Activated effector memory CD4-positive, alpha-beta T cell treated with Interleukin-2 at 50 U/mL for 16 hours (primary cell): ENCODE measurements at regions not wholly inside any gene's neighbourhood (a gene's known extent, or its start where the extent isn't known, plus 50 kb on each side); places are given as distances from the start of the nearest gene placed in this dataset.
"Not testable (repeated sequence)": the region's sequence is repeated elsewhere in the genome, so short reads cannot be mapped to it uniquely, and the experiment has no call there.

Experiments
- DNase-seq: peaks from one replicate; pipeline ENCODE4 v3.0.0-alpha.2; 2020

DNA sequence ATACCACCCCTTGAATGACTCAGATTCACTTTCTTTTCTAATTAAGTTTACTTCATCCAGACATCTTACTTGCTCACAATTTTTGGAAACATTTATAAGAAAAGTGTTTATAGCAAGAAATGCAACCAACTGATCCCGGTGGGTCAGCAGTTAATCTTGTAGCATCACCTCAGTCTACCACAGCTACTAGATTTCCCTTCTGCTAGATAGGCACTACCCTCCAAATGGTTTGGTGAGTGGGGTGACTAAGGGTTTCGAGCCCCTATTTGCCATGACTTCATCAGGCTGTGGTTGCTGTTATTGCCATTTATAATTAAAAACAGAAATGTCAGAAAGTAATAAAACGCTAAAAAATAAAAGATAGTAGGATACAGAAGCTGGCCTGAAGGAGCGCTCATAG, 930.1 kb upstream of the GJE1 start:
- DNase-seq, result no peak

DNA sequence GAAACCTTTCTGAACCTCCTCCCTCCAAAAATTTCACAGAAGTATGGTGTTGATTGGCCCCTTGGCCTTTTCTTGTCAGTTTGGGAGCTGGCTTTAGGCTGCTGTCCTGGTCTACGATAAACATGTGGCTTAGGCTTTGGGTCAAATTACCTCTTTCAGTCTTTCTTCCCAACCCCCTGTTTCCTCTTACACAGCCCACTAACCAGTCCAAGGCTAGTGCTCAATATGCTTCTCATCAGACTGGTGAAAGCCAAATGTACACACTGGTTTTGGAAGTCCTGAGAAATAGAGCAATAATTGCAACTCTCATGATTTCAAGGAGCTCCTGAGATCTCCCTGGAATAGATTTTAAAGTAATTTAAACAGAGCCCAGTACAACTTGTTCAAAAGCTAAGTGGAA, 933.7 kb upstream of the GJE1 start:
- no peak for DNase-seq

DNA sequence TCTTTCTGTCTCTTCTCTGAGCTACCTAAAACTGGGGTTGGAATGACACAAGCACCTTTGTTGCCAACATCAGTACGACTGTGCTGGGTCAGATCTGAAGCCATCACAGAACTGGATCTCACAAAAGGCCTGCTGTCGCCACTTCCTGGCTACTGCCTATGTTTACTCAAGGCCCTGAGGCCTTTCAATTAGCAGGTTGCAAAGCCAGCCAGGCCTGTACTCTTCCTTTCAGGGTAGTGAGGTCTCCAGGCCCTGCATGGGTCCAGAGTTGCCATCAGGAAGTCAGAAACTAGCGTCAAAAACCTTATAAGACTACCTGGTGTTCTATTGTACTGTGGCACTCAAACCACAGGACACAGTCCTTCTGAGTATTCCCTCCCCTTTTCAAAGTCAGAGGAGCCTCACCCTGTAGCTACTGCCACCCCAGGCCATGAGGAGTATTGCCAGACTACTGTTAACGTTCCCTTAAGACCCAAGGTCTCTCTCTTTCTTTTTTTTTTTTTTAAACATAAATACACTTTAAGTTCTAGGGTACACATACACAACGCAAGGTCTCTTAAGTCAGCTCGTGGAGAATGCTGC, 937.4 kb upstream of the GJE1 start:
- no peak for DNase-seq

GRCh38 chr6:141183368-141183767, 949.4 kb upstream of the GJE1 start:
- no peak for DNase-seq

- DNase-seq, result not testable (repeated sequence)
Observed at GRCh38 chr6:141175458-141175857, 957.3 kb upstream of the GJE1 start.

- DNase-seq, result no peak
Observed at GRCh38 chr6:141174932-141175331, 957.8 kb upstream of the GJE1 start.

DNA sequence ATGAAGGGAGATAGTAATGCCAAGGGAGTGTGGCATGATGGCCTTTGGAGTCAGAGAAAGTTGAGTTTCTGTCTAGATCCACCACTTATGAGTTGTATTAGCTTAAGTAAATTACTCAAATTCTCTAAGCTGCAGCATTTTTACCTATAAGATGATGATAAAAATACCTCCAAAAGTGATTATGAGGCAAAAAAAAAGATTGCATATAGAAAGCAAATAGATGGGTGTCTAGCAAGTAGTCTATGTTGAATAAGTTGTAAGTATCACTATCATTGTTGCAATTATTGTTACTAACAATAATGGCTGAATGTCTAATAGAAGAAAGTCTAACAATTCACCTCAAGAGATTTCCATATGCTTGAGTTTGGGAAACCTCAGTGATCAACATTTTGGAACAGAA, 959.2 kb upstream of the GJE1 start:
- no peak for DNase-seq

DNA sequence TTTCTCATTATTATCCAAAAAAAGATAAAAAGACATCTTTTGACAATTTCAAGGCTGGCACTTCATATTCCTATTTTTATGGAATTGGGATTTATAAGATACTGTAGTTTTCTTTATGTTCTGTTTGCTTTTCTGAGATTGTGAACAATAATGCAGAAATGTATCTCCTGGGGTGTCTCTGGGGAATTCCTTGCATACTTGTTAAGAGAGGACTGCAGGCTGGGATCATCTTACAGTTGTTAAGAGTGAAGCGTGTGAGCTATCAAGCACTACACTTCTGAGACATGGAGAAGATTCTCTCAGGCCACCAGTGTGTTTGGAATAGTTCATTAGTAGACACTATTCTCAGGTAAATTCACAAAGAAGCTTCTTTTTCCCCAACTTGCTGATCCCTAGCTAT, 963.3 kb upstream of the GJE1 start:
- DNase-seq, result no peak

GRCh38 chr6:141167945-141168344, 964.8 kb upstream of the GJE1 start:
- DNase-seq, result no peak

DNA sequence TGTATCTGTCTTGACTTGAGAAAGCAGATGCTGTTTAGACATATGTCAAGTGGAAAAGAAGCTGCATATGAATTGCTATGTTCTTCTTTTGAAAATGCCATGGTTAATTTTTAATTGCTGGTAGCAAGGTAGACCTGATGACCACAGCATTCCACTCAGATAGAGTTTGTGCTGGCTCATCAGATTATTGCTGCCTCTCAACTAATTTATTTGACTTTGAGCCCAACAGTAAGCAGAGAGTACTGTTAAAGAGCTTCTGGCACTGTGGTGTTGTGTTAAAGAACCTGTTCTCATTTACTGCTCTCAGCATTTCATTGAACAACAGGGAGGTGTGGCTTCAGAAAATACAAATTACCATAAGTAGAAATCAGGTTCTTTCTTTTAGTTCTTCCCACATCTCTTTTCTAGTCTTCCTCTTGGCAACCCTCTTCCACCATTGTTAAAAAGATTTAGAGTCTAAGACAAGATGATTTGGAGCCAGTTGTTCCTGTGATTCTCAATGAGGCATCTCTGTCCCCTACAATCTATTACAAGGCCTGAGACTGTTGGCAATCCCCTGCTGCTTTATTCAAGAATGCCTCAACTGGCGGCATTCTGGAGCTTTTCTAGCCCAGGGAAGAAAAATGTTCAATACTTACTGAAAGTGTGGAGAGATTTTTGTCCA, 967.6 kb upstream of the GJE1 start:
- no peak for DNase-seq

DNA sequence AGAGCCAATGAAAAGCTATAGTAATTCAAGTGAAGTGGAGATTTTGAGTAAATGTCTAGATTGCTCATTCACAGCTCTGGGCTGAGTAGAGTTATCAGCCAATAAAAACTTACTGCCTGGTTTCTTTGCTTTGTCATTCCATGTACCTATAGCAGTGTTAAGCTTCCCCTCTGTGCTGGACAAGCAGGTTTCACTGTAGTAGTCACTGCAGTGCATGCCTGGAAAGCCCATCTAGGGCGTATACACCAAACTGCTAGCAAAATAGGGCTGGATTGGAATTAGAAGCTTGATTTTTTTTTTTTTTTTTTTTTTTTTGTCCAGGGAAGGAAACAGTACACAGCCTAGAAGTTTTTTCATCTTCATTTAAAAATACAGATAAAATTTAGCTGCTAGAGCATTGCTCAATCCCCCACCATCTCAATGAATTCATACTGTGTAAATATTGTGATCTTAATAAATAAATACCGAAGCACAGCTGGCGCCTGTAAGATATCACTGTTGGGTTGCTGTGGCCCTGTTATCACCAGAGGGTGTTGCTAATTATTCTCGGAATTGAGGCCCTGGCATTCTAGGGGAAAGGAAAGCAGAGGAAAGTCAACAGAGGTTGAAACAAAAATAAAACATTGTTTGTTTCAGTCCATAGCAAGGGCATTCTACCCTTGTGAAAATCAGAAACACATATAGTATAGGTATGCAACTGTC, 968.5 kb upstream of the GJE1 start:
- DNase-seq, result no peak

DNA sequence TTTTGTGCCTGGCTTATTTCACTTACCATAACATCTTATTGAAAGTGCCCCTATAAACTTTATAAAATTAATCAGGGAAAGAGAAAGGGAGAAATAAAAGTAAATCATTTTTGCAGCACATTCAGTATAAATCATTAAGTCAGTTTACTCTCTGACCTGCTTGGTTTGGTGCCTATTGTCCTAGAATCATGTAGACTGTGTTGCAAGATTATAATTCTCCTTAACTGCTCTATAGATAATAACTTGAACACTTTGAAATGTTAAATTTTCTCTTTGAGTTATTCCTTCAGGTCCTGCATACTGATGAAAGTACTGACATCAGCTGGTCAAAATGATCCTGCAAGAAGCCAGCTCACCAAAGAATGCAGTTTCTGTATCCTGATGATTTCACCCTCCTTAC, 969.6 kb upstream of the GJE1 start:
- DNase-seq, result no peak

- DNase-seq, result no peak
Observed at GRCh38 chr6:141158740-141159139, 974.0 kb upstream of the GJE1 start.

GRCh38 chr6:141153563-141153962, 979.2 kb upstream of the GJE1 start:
- DNase-seq, result no peak

GRCh38 chr6:141152951-141153350, 979.8 kb upstream of the GJE1 start:
- DNase-seq, result no peak

DNA sequence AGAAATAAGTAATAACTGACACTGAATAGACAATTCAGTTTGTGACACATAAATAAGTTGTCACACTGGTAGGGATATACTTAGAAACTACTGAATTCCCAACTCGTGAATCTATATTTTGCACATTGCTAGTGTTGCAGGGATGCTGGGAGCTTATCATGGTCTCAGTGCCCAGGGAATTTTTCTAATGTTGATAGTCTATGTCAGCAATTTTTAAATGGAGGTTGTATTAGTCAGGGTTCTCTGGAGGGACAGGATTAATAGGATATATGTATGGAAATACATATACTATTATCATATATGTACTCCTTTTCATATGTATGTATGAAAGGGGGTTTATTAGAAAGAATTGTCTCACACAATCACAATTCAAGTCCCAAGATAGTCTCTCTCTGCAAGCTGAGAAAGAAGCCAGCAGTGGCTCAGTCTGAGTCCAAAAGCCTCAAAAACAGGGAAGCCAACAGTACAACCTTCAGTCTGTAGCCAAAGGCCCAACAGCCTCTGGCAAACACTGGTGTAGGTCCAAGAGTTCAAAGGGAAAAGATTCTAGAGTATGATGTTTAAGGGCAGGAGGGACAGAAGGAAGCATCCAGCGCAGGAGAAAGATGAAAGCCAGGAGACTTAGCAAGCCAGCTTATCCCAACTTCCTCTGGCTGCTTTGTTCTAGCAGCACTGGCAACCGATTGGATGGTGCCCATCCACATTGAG, 980.9 kb upstream of the GJE1 start:
- DNase-seq, result no peak

GRCh38 chr6:141141870-141142269, 990.9 kb upstream of the GJE1 start:
- DNase-seq, result no peak

GRCh38 chr6:141140905-141141304, 991.8 kb upstream of the GJE1 start:
- DNase-seq, result no peak

- DNase-seq, result no peak
Observed at GRCh38 chr6:141139461-141139860, 993.3 kb upstream of the GJE1 start.

GRCh38 chr6:141134723-141135122, 998.0 kb upstream of the GJE1 start:
- no peak for DNase-seq

DNA sequence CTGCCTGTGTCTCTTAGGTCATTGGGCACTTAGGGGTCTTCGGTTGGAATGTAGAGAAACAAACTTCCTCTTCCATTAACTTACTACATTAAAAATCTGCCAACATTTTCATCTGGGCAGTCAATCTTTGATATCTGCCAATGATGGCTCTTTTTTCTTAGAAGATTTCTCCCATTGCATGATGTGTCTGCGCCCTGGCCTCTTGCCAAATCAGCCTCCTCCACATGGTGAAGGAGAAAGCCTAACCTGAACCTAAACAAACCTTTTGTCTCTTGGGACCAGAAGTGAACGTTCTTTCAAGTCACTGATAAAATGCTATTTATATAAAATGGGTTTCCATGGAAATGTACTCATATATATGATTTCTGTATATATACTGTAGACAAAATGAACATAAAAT, 998.9 kb upstream of the GJE1 start:
- DNase-seq, result no peak

GRCh38 chr6:141133346-141133745, 999.4 kb upstream of the GJE1 start:
- no peak for DNase-seq

DNA sequence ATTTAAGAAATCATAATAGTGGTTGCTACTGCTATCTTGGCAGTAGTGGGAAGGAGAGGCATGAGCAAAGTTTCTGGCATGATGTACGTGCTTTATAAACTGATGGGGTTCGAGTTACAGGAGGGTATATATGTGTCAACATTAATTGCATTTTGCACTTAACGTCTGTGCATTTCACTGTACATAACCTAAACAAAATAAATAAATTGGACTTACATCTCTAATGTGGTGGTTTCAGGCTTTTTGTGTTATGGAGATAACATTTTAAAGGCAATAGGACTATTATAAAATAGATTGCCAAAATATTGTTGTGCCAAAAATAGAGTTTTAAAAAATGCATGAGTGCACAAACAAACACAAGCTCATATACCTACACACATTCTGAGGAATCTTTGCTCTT, 1001.1 kb upstream of the GJE1 start:
- DNase-seq, result no peak

DNA sequence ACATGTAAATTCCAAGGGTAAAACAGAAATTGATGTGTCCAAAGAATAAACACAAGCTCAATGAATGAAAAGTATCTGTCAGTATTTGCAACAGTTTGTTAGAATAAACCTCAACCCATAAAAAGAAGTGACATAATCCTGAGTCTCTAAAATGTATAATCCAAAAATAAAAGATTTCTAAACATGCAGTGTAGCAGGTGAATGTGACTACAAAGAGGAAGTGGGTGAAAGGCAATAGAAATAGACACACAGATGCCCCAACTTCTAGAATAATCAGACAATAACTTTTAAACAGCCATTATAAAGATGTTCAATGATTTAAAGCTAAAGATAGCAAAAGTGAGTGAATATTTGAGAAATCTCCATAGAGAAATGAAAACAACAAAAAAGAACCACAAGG, 1009.2 kb upstream of the GJE1 start:
- no peak for DNase-seq
